Small intestine (tissue), 7 donors: ENCODE measurements at regions not wholly inside any gene's neighbourhood (a gene's known extent, or its start where the extent isn't known, plus 50 kb on each side); places are given as distances from the start of the nearest gene placed in this dataset.
A peak's percentile ranks its signal among the peaks of the same experiment; 100 is the strongest.
"Not testable (repeated sequence)": the region's sequence is repeated elsewhere in the genome, so short reads cannot be mapped to it uniquely, and the experiment has no call there.

Experiments used
- DNase-seq, 2 donors: peaks; one replicate each; pipeline versions ENCODE4 v3.0.0 to v3.0.0-alpha.2; 2013
- FAIRE-seq: peaks from 2 replicates; lab custom pipeline; 2012; peaks lifted over from hg19 to GRCh38; lab: Jason Lieb, UNC
- H3K27ac ChIP-seq, 3 donors: one replicate each; pipeline ENCODE4 v1.5.1; 2013; ENCODE audit warnings: low read length in 2 of 3, mild to moderate bottlenecking in 2 of 3, control low read depth in 1 of 3, inconsistent platforms in 1 of 3, low read depth in 1 of 3, moderate library complexity in 1 of 3
- H3K27me3 ChIP-seq, 3 donors: one replicate each; pipeline ENCODE4 v1.6.1; 2013; ENCODE audit warnings: low read length in 3 of 3, inconsistent platforms in 1 of 3; ENCODE audit not compliant: control insufficient read depth in 3 of 3, insufficient read depth in 3 of 3
- H3K36me3 ChIP-seq, 3 donors: one replicate each; pipeline ENCODE4 v1.6.1; 2013; ENCODE audit warnings: low read length in 3 of 3, inconsistent platforms in 1 of 3, low read depth in 1 of 3, mild to moderate bottlenecking in 1 of 3, moderate library complexity in 1 of 3; ENCODE audit not compliant: control insufficient read depth in 3 of 3, insufficient read depth in 2 of 3
- H3K4me1 ChIP-seq, 3 donors: one replicate each; pipeline ENCODE4 v1.6.1; 2013; ENCODE audit warnings: low read length in 2 of 3, inconsistent platforms in 1 of 3, low read depth in 1 of 3, mild to moderate bottlenecking in 1 of 3, moderate library complexity in 1 of 3; ENCODE audit not compliant: control insufficient read depth in 3 of 3, insufficient read depth in 2 of 3
- H3K4me3 ChIP-seq, 3 donors: one replicate each; pipeline ENCODE4 v1.5.1; 2013; ENCODE audit warnings: low read length in 3 of 3, control low read depth in 1 of 3, inconsistent platforms in 1 of 3, low read depth in 1 of 3, mild to moderate bottlenecking in 1 of 3, moderate library complexity in 1 of 3
- H3K9me3 ChIP-seq, 2 donors: one replicate each; pipeline ENCODE4 v1.6.1; 2013; ENCODE audit warnings: low read depth in 1 of 2, low read length in 1 of 2; ENCODE audit not compliant: control insufficient read depth in 2 of 2, insufficient read depth in 1 of 2
- WGBS, 3 donors: extraction: QIAGEN DNeasy Blood & Tissue Kit; methylation state at CpG; one replicate each; pipeline ENCODE4 v1.1.7; 2013; 5-methylcytosine and 5-hydroxymethylcytosine counted together
- donor health status: healthy with polysubstance abuse.
- donor health status: control.
- donor health status: control.
- donor health status: Bipolar disorder and iron deficiency.
- donor health status: healthy.

- H3K9me3 ChIP-seq, H3K27me3 ChIP-seq, H3K4me1 ChIP-seq, FAIRE-seq, H3K36me3 ChIP-seq: not testable (repeated sequence)
- Histone ChIP-seq H3K27ac (peak overlapping the region; percentile 60 to 84 (median 75)), H3K4me3 (peak overlapping the region in 2 of 3 donors; percentile 47 to 49)
- peak; percentile 72 to 84 for DNase-seq
- WGBS, 3 donors = 6 to 40% (median 22%) methylated on average over 8 of the region's 8 CpGs
These were observed 130.2 kb downstream of the ART5 start for GRCh38 chr11:3511416-3512132.

- not testable (repeated sequence) for DNase-seq, H3K4me1 ChIP-seq, H3K4me3 ChIP-seq, H3K9me3 ChIP-seq, H3K27me3 ChIP-seq, H3K36me3 ChIP-seq, FAIRE-seq
- peak overlapping the region in 1 of 3 donors; percentile 47 for H3K27ac ChIP-seq
- WGBS, 3 donors = 15 to 43% (median 24%) methylated on average over 6 of the region's 6 CpGs
These were observed 130.6 kb upstream of the ZNF195 start for GRCh38 chr11:3509563-3509962.

- not testable (repeated sequence) for H3K9me3 ChIP-seq, H3K27ac ChIP-seq, H3K36me3 ChIP-seq, H3K4me1 ChIP-seq, DNase-seq, FAIRE-seq, H3K4me3 ChIP-seq, H3K27me3 ChIP-seq
- 57 to 81% (median 59%) methylated on average over 4 of the region's 4 CpGs for WGBS, 3 donors
These were observed 120.3 kb upstream of the ZNF195 start for GRCh38 chr11:3499198-3499597.

- H3K4me3 ChIP-seq, DNase-seq, FAIRE-seq, H3K36me3 ChIP-seq, H3K9me3 ChIP-seq, H3K27me3 ChIP-seq, H3K4me1 ChIP-seq, H3K27ac ChIP-seq: not testable (repeated sequence)
- 42 to 79% (median 43%) methylated on average over 4 of the region's 4 CpGs for WGBS, 3 donors
These were observed 119.4 kb upstream of the ZNF195 start for GRCh38 chr11:3498356-3498755.

GRCh38 chr11:3493152-3493551 is 114.2 kb upstream of the ZNF195 start:
- DNase-seq, H3K4me1 ChIP-seq, H3K4me3 ChIP-seq, FAIRE-seq, H3K9me3 ChIP-seq, H3K27ac ChIP-seq, H3K36me3 ChIP-seq, H3K27me3 ChIP-seq: not testable (repeated sequence)
- WGBS, 3 donors = 44 to 78% (median 71%) methylated on average over 1 to 3 of the region's 4 CpGs

- H3K36me3 ChIP-seq, H3K4me1 ChIP-seq, DNase-seq, FAIRE-seq, H3K4me3 ChIP-seq, H3K27me3 ChIP-seq, H3K9me3 ChIP-seq, H3K27ac ChIP-seq: not testable (repeated sequence)
- WGBS, 3 donors = 0 to 24% (median 12%) methylated on average over 1 to 2 of the region's 2 CpGs
These were observed 109.1 kb upstream of the ZNF195 start for GRCh38 chr11:3488003-3488402.

GRCh38 chr11:3485737-3486136 is 106.8 kb upstream of the ZNF195 start:
- H3K36me3 ChIP-seq, H3K27me3 ChIP-seq, FAIRE-seq, H3K9me3 ChIP-seq, H3K27ac ChIP-seq, H3K4me3 ChIP-seq, H3K4me1 ChIP-seq: not testable (repeated sequence)
- peak; percentile 11 to 81 for DNase-seq
- 23 to 41% (median 40%) methylated on average over 8 to 10 of the region's 10 CpGs for WGBS, 3 donors

- not testable (repeated sequence) for H3K36me3 ChIP-seq, FAIRE-seq, H3K4me1 ChIP-seq, H3K9me3 ChIP-seq, H3K27me3 ChIP-seq, H3K4me3 ChIP-seq
- WGBS, 3 donors = 10 to 55% (median 29%) methylated on average over 16 to 19 of the region's 20 CpGs
- peak overlapping the region in 1 of 3 donors; percentile 45 for H3K27ac ChIP-seq
- peak; percentile 58 to 67 for DNase-seq
These were observed 98.3 kb upstream of the ZNF195 start for GRCh38 chr11:3476937-3477885.
